Bone marrow (tissue), 2 donors: ENCODE measurements at regions not wholly inside any gene's neighbourhood (a gene's known extent, or its start where the extent isn't known, plus 50 kb on each side); places are given as distances from the start of the nearest gene placed in this dataset.
A peak's percentile ranks its signal among the peaks of the same experiment; 100 is the strongest.
"Not testable (repeated sequence)": the region's sequence is repeated elsewhere in the genome, so short reads cannot be mapped to it uniquely, and the experiment has no call there.

Experiments
- DNase-seq, 2 donors: peaks; one replicate each; lab custom pipeline; 2025; lab: John Stamatoyannopoulos, UW

- DNase-seq: no peak
Measured at GRCh38 chr13:44303681-44304432, 69.8 kb upstream of the SERP2 start.

GRCh38 chr13:44304433-44304725, 69.2 kb upstream of the SERP2 start:
- no peak for DNase-seq

GRCh38 chr13:44305286-44305685, 68.3 kb upstream of the SERP2 start:
- no peak for DNase-seq

GRCh38 chr13:44305917-44306370, 67.7 kb upstream of the SERP2 start:
- no peak for DNase-seq

- no peak for DNase-seq
Measured at GRCh38 chr13:44306371-44307192, 67.0 kb upstream of the SERP2 start.

- no peak for DNase-seq
Measured at GRCh38 chr13:44307255-44307654, 66.4 kb upstream of the SERP2 start.

GRCh38 chr13:44307844-44308243, 65.8 kb upstream of the SERP2 start:
- DNase-seq: no peak

- no peak for DNase-seq
Measured at GRCh38 chr13:44308352-44308751, 65.3 kb upstream of the SERP2 start.

- DNase-seq: no peak
Measured at GRCh38 chr13:44309794-44310757, 63.5 kb upstream of the SERP2 start.

GRCh38 chr13:44311011-44311780, 62.4 kb upstream of the SERP2 start:
- no peak for DNase-seq

GRCh38 chr13:44312131-44312530, 61.5 kb upstream of the SERP2 start:
- no peak for DNase-seq

GRCh38 chr13:44312834-44313551, 60.6 kb upstream of the SERP2 start:
- DNase-seq: no peak

- DNase-seq: peak in 1 of 2 donors; percentile 55
Measured at GRCh38 chr13:44313674-44314073, 60.0 kb upstream of the SERP2 start.

- DNase-seq: not testable (repeated sequence)
Measured at GRCh38 chr13:44314160-44314559, 59.5 kb upstream of the SERP2 start.

GRCh38 chr13:44317752-44318151, 55.9 kb upstream of the SERP2 start:
- DNase-seq: no peak

GRCh38 chr13:44318161-44318560, 55.5 kb upstream of the SERP2 start:
- DNase-seq: no peak

- no peak for DNase-seq
Measured at GRCh38 chr13:44320611-44321010, 53.0 kb upstream of the SERP2 start.

GRCh38 chr13:44321961-44322360, 51.7 kb upstream of the SERP2 start:
- DNase-seq: no peak

GRCh38 chr13:44322928-44323327, 50.7 kb upstream of the SERP2 start:
- no peak for DNase-seq

- DNase-seq: no peak
Measured at GRCh38 chr13:44323754-44324153, 49.9 kb upstream of the SERP2 start.
